GM19455 (cell line): ENCODE measurements at regions not wholly inside any gene's neighbourhood (a gene's known extent, or its start where the extent isn't known, plus 50 kb on each side); places are given as distances from the start of the nearest gene placed in this dataset.
"Not testable (repeated sequence)": the region's sequence is repeated elsewhere in the genome, so short reads cannot be mapped to it uniquely, and the experiment has no call there.

Experiments used
- ATAC-seq: cut with Tn5 transposase; IDR thresholded peaks from one replicate; pipeline ENCODE4 v1.9.1; 2021; ENCODE audit not compliant: unreplicated experiment

DNA sequence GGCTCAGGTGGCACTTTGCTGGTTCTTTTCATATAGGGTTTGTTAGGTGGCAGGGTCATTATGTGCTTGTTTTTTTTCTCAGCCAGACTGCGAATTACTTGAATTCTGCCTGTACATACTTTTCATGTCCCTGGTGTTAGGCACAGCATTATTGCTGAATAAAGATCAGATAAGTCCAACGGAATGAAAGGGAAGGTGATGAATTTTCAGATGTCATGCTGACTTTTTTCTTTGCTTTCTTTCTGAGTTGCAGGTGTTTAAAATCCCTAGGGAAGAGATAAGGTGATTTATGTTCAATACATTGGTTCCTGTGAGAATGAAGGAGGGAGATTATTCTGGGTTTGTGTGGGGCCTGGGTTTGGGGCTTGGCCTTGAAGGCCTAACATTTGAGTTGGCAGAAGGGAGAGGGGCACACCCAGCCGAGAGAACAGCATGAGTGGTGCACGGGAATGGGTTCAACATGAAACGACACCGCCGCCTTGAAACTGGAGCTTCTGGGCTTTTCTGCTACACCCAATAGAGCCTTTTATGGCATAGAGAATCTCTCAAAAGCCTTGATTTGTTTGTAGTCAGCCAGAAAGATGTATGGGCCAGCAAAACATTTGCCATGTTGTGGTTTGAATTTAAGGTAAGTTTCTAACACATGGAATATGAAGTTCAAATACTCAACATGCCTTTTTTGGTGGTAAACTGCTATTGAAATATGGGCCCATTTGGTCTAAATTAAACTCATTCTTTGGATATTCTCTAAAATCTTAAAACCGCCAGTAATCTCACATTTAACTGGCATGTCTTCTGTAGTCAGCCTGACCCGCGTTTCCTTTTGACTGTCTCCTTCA, 477.0 kb downstream of the PCNX1 start:
- ATAC-seq, result no peak

DNA sequence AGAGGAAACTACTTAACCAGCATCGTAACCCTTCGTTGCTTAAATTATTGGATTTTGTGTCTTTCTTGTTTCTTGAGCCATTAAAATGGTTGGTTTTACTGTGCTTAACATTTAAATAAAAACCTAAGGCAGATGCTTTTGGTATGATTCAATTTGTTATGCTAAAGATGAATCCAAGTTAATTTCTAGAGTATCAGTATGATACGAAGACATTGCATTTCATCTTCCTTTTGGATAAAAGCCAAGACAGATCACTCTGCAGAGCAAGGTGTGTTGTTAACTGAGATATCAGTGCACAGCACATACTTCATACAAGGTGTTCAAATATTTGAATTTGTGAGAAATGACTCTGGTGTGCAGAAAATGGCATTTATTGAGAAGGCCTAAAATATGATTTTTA, 480.5 kb downstream of the PCNX1 start:
- ATAC-seq, result no peak

DNA sequence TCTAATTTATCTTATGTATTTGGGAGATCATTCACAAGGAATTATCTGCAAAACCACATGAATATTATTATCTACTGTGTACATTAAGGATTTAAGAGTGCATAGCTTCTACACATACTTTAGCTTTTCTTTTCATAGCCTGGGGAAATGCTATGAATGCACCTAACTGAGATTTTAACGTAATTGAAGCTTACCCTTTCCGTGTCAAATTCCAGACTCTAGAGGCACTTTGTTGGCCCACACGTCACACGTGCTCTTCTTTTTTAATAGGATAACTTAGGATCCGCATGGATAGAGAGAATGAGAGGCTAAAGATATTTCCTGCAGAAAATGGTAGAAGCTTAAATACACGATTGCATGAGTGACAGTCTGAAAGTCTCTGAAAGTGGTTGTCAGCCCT, 481.1 kb downstream of the PCNX1 start:
- no peak for ATAC-seq

DNA sequence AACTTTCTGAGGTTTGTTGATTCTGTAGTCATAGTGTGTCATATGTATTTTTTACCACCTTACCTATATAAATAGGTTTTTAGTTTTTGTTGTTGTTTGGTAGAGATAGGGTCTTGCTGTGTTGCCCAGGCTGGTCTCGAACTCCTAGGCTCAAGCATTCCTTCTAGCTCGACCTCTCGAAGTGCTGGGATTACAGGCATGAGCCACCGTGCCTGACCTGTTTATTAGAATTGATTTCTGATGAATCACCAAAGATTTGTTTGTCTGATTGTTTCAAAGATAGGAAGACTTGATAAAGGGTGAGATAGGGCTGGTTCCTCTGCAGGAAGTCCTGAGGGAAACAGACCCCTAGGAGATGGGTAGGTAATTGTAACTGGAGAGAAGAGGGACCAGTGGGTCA, 481.6 kb downstream of the PCNX1 start:
- ATAC-seq, result no peak

DNA sequence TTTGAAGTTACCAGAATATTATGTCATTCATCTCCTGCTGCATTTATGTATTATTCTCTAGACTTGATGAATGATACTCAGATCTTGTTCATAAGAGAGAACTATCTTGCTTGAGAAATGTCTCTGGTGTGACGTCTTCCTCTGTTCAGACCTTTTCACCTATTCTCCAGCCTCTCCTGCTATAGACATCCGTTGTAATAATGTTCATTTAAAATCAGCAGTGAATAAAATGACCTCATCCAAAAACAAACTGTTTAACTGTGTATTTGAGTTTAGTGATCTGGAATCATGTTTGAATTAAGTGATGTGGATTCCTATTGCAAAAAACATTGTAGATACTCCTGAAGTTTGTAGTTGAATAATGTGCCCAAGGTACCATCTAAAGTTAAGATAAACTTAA, 487.1 kb downstream of the PCNX1 start:
- no peak for ATAC-seq

DNA sequence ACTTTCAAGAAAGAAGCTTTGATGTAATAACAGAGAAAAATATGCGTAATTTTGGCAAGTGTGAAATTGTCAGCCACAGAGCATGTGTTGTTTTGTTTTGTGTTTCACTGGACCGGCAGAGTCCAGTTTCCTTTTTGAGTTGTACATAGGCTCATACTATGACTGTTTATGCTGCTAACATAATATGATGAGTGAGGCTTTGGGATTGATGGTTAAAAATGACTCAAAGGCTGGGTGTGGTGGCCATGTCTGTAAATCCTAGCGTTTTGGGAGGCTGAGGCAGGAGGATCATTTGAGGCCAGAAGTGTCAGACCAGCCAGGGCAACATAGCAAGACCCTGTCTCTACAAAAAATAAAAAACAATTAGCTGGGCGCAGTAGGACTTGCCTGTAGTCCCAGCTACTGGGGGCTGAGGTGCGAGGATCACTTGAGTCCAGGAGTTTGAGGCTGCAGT, 487.9 kb downstream of the PCNX1 start:
- ATAC-seq, result no peak

DNA sequence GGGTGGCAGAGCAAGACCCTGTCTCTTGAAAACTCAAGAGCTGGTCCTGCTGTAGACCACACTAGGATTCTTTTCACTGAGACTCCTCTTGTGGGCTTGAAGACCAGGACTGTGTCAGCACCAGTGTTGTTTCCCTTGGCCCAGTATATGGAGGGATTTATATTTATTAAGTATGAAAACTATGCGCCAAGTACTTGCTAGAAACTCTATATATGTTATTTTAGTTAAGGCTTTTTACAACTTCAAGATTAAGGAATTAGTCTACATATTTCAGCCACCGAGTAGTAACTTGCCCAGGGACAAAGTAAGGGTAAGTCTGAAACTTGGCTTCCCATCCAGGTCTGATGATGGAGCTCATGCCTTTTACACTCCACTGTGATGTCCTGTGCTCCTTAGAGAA, 488.4 kb downstream of the PCNX1 start:
- no peak for ATAC-seq

DNA sequence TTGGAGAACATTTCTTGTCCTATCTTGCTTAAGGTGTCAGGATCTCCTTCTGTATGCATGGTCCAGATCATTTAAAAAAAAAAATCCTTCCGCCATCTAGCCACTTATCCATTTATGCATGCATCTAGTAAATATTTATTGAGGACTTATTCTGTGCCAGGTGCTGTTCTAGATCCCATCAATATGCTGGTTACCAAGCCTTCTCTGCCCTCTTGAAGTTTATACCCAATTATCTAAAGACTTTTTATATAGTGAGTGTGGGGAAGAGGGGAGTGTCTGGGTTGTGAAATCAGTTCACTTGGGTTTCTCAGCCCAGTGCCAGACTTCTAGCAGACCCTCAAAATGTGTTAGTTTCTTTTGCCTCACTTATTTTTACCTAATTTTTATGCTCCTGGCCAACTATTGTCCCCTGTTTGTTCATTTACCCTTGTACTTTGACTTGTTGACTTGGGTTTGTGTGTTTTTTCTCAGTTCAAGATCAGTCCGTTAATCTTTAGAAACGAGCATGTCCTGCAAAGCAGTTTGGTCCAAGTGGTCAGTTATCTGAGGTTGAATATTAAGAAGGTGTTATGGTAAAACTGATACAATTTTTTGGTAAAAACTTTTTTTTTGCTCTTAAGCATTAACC, 488.9 kb downstream of the PCNX1 start:
- no peak for ATAC-seq

DNA sequence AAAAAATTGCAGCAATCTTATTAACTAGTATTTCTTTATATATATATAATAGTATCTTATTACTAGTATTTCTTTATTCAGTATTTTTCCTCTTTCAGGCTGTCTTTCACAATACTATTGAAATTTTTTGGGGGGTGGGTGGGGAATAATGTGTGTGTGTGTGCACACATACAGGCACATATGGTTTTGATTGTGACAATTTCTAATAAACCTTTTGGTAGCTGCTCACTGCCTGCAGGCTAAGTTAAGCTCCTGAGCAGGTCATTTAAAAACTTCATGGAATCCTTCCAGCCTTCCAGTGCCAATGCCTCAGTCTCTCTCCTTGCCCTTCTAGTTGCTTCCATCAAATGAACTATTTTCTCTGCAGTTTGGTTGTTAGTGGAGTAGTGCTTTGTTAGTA, 490.1 kb downstream of the PCNX1 start:
- no peak for ATAC-seq

DNA sequence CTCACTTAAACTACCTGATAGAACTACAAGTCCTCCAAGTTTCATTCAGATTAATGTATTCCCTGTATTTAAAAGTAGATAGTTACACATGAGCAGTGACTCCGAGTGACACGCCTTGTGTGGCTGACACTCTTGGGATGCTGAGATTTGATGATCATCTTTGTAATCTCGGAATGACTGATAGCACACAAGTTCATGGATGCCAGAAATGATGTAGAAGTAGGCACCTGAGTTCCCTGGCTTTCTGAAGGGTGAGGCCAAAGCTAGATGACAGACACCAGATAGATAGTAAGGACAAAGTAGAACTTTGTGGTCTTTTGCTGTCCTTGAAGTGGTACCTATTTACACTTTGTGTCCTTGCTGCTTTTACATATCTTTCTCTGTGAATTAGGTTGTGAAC, 491.2 kb downstream of the PCNX1 start:
- no peak for ATAC-seq

DNA sequence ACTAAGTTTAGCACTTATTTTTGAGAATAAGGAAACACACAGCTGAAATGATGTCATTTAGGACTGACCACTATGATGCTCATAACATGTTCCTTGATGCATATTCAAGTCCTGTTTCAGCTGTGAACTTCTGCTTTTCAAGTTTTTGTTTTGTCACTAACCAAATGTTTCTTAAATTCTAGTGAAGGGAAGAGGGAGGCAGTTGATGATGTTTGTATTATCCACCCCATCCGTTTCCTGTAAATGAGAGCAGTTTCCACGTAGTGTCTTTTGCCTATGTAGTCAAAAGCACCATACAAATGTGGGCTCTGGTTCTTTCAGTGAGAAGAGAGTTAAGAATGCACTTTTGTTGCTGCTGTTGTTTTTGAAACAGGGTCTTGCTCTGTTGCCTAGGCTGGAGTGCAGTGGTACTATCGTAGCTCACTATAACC, 491.8 kb downstream of the PCNX1 start:
- ATAC-seq, result peak; percentile 73

DNA sequence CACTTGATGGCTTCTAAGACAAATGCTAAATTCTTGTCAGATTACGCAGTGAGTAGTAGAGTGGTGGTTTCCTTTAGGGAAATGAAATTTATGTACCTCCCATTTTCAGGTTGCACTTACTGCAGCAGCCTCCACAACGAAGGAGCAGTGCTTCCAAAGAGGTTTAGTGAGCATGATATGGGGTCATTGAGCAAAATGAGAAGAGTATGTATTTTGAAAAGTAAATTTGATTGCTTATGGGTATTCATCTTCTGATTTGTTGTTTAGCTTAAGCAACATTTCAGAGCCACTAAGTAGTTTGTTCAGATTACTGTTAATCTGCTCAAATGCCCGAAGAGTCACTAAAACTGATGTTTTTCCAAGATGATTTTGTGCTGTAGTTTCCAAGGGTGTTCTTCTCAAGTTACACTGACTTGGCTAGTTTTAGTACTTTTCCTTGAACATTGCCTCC, 493.6 kb downstream of the PCNX1 start:
- ATAC-seq, result no peak

DNA sequence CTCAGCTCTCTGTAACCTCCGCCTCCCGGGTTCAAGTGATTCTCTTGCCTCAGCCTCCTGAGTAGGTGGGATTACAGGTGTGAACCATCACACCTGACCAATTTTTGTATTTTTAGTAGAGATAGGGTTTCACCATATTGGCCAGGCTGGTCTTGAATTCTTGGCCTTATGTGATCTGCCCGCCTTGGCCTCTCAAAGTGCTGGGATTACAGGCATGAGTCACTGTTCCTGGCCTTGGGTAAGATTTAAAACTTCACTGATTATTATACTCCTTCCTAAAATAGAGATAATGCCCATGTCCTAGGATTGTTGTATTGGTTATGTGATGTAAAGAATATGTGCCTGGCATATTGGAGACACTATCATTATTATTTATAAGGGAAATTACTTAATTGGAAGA, 495.2 kb downstream of the PCNX1 start:
- not testable (repeated sequence) for ATAC-seq

DNA sequence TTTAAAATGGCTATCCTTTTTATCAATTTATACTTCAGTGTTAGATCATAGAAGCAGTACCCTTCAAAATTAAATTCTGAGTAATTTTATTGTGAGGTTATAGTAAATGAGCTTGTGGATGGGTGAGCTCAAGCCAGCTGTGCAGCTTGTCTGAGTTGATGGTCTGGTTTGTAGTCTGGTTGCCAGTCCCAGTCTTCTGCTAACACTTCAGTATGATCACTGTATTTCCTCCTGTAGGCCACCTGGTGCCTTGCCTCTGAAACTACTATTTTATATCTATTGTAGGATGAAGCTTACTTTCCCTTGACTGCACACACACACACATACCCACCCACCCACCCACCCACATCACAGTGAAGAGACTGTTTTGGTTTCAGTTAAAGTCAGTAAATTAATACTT, 496.4 kb downstream of the PCNX1 start:
- ATAC-seq, result no peak

DNA sequence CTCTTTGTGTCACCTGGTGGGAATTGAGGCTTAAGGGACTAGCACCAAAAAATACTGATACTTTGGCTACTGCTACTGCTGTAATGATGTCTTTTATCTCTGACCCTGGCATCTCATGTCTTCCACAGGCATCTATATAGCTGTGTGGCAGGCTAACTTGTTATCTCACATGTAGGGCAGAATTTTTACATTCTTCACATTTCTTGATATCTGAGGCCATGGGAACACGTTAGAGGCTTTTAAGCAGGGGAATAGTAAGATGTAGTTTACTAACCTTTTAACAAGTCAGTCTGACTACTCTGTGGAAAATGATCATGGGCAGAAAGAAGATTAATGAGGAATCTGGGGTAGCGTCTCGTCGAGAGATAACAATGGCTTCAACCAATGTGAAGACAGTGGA, 498.4 kb downstream of the PCNX1 start:
- ATAC-seq, result no peak

DNA sequence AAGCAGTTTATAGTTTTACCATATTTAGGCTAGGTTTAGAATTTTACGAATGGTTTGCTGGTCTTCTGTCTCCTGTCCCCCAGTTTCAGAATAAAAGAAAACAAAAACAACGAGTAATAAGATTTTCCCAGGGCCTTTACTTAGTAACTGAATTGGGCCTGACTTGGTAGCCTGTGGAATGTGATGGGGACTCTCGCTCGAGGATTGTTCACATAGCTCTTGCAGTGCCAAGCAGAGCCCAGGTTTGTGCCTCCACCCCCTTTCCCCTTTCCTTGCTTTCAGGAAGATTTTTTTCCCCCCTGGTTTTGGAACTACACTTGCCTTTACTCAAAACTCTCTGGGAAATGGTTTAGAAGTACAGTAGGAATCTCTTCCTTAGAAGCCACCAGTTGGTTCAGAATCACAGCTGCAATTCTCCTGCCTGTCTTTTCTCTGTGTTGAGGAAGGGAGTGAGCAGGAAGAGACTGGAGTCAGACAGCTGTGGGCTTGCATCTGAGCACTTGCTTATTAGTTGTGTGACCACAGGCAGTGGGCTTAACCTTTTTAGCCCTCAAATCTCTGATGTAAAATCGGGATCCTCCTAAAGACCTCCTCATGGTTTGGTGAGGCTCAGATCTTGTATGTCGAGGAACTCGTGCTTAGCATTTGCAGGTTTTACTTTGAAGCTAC, 501.2 kb downstream of the PCNX1 start:
- ATAC-seq, result no peak

DNA sequence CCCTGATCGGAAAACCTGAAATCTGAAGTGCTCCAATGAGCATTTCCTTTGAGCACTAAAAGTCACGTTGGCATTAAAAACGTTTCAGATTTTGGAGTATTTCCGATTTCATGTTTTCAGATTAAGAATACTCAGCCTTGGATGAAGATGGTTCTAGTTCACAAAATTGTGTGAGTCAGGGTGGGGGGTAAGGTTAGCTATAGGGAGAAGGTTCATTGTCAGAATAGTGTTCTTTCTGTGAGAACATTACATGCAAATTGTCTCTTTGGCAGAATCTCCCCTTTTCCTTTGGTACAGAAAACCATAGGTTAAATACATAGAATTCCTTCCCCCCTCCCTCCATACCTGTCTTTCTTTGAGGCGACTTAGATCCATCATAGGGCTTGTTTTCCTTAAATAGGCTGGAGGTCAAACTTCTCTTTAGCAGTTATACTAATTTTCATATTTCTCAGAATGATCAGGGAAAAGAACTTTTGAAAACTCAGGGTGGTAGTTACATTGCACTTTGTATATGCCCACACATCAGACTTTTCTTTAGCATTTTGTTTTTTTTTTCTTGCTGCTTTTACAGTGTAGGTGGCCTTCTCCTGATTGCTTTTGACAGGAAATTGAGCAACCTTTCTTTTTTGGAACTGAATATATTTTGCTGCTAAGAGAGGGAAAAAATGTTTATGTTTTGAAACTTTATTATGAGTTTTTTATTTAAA, 503.5 kb downstream of the PCNX1 start:
- no peak for ATAC-seq

DNA sequence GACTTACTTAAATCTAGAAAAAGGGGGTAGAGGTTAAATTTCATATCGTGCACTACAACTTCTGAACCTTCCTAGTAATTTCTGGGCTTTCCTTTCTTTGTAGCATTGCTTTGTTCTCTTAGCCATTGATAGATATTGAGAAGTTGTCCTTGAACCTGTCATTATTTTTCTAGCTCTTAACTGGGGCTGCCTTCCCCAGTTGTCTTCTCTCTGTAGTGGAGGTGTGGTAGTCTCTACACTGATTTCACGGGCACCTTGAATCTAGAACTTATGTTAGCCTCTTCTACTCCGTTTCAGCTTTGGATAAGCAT, 504.0 kb downstream of the PCNX1 start:
- no peak for ATAC-seq

DNA sequence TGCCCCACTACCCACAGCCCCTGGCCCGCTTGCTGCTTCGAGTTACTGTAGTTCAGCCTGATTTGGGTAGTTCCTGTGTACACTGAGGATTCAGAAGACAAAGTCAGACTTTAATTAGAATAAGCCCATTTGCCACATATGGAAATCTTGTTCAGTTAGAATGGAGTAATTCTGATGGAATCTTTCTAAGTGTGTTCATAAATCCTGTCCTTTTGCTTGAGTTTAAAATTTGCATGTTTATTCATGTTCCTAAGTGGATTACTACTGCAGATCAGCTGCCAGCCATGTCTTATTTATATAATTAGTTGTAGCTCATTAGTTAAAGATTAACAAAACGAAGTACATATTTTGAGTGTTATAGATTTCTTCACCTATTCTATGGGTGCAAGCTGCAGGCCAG, 504.5 kb downstream of the PCNX1 start:
- no peak for ATAC-seq

DNA sequence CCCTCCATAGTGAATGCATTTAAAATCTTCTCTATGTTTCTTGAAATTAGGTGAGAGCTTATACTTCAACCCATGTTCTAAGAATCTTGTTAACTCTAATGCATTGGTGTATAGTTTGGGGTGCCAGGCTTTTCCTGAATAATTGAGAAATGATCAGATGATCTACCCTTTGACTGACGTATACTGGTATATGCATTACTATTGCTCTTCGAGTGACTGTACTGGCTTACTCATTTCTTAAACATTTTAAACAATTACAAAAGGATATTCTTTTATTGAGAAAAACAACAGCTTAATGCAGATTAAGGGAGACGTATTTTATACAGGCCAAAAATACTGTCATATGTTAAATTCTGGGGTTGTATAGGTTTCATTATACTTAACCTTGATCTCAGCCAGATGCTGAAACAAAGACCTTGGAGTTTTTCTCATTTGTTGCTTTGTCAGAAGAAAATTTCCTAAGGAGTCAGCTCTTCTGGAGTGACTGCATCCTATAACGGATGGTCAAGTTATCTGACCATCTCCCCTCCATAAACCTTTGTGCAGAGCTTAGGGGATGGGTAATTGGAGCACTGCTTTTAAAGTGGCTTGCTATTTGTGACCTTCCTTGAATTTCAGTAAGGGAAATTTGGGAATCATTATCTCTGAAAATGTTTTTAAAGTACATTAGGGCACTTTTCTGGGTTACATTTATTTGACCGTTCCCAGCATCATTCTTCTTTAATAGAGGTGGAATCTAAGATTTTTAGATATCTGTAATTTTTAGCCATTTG, 507.6 kb downstream of the PCNX1 start:
- no peak for ATAC-seq

DNA sequence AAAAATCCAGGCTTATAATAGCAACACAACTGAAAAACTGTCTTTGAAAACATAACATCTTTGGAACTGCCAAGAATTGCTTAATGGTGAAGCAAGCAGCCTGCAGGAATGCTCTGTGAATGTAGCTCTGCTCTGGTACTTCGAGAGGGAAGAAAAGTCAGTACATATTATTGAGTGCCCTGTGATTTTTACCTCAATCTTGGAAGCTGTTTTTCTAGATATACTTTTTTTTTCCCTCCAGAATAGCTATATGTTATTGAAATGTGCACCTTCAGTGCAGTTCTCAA, 508.1 kb downstream of the PCNX1 start:
- ATAC-seq, result no peak
